Lower leg skin (tissue), 3 donors: ENCODE measurements at regions not wholly inside any gene's neighbourhood (a gene's known extent, or its start where the extent isn't known, plus 50 kb on each side); places are given as distances from the start of the nearest gene placed in this dataset.

Experiments used
- POLR2A ChIP-seq, 2 donors: fragments of 450-650 bp; IDR thresholded peaks; one replicate each; pipeline ENCODE4 v1.6.1; 2016 to 2017; ENCODE audit warnings: antibody characterized with exemption in 2 of 2, mild to moderate bottlenecking in 1 of 2, moderate library complexity in 1 of 2
- TF ChIP-seq, protein P1 (sequence below), 3 donors: fragments of 450-650 bp; IDR thresholded peaks; one replicate each; pipeline ENCODE4 v1.5.1; 2016; ENCODE audit warnings: antibody characterized with exemption in 3 of 3, mild to moderate bottlenecking in 3 of 3, moderate library complexity in 2 of 3

DNA sequence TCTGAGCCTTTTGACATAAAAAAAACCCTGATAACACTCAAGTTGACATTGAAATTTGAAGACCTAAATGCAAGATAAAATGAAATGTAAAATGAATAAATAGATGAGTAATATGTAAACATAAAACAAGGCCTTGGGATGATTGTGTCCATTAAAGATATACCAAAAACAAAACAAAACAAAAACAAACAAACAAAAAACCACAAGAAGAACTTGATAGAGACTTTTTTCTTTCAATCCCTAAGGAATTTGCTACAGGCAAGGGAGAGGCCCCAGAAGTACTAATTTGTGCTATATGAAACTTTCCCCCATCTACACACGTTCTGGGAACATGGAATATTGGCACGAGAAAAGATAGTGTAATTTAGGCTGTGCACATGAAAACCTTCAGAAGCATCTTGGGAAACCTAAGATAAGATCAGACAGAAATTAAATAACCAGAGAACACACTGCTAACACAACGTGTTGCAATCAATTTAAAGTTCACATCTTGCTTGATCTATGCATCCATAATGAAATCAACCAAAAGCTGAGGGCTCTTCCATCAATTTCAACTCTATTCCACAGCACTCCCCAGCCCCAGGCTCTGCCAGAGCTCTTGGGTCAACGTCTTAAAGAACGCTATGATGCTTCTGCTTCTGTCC lies 201.1 kb upstream of the RREB1 start:
- TF ChIP-seq, protein P1, sequence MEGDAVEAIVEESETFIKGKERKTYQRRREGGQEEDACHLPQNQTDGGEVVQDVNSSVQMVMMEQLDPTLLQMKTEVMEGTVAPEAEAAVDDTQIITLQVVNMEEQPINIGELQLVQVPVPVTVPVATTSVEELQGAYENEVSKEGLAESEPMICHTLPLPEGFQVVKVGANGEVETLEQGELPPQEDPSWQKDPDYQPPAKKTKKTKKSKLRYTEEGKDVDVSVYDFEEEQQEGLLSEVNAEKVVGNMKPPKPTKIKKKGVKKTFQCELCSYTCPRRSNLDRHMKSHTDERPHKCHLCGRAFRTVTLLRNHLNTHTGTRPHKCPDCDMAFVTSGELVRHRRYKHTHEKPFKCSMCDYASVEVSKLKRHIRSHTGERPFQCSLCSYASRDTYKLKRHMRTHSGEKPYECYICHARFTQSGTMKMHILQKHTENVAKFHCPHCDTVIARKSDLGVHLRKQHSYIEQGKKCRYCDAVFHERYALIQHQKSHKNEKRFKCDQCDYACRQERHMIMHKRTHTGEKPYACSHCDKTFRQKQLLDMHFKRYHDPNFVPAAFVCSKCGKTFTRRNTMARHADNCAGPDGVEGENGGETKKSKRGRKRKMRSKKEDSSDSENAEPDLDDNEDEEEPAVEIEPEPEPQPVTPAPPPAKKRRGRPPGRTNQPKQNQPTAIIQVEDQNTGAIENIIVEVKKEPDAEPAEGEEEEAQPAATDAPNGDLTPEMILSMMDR (IDR thresholded peaks at IDR 0.05), result no peak
- TF ChIP-seq POLR2A (IDR thresholded peaks at IDR 0.05), result no peak
